Urothelium cell line (cell line): ENCODE measurements at regions not wholly inside any gene's neighbourhood (a gene's known extent, or its start where the extent isn't known, plus 50 kb on each side); places are given as distances from the start of the nearest gene placed in this dataset.

Experiments used
- DNase-seq: peaks from one replicate; pipeline ENCODE4 v3.0.0; 2011; ENCODE audit warnings: low spot score, mixed read lengths
- FAIRE-seq: peaks from 2 replicates; lab custom pipeline; 2011; peaks lifted over from hg19 to GRCh38; lab: Jason Lieb, UNC

GRCh38 chr16:51085271-51085670, 65.8 kb downstream of the SALL1 start:
- DNase-seq (no peak), FAIRE-seq (no peak)

GRCh38 chr16:51084074-51084928, 66.8 kb downstream of the SALL1 start:
- DNase-seq = no peak

GRCh38 chr16:51072591-51072990, 78.5 kb downstream of the SALL1 start:
- FAIRE-seq (no peak), DNase-seq (no peak)

More at GRCh38 chr16:51084074-51084928, 66.8 kb downstream of the SALL1 start:
- no peak for FAIRE-seq

DNA sequence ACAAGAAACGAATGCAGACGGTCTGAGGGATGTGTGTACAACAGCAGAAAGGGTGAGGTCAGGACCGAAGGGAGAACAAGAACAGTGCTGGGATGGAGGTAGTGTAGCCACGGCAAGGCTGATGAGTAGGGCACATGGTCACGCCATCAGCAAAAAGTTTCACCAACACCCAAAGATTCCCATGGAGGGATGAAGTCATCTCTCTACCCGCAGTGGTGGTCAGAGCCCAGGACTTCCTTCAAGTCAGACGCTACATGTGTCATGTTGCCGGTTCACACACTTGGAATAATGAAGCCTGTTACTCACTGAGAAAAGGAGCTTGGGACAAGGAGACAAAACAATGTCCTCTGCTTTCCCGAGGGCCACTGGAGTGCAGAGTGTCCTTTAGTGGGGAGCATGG, 79.7 kb downstream of the SALL1 start:
- no peak for FAIRE-seq

DNA sequence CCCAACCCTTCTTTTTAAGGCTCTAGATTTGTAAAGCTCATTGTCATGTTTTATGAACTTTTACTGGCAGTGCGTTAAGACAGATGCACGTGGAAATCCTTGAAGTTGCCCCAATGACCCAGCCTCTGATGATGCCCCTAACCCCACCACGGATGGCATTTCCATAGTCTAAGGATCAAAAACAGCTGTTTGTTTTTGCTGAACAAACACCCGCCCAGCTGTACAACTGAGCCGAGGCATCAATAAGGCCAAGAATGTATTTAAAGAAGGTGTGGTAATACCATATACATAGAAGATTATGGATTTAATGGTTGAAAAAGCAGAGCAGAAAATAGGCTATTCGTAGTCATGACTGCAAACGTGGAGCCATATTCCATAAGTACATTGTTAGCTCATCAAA, 83.7 kb downstream of the SALL1 start:
- FAIRE-seq (no peak), DNase-seq (no peak)

More for the DNA sequence above, 79.7 kb downstream of the SALL1 start:
- DNase-seq = no peak

GRCh38 chr16:51062039-51062438, 89.0 kb downstream of the SALL1 start:
- FAIRE-seq (no peak), DNase-seq (no peak)

DNA sequence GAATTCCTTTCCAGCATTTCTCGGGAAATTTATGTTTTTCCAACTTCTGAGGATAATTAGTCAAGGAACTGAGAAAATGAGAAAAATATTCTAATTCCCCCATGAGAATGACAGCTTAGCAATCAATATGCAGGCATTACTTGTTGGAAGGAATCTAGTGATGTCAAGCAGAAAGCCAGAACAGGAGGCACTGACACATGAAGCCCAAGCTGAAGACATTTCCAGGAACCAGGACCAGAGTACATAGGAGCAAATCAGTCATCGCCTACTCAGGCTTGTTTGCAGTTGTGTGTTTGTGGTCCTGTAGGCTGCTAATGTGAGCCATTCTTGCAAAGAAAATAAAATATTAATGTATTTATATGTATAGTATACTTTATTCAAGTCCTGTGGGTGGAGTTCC, 89.7 kb downstream of the SALL1 start:
- DNase-seq (no peak), FAIRE-seq (no peak)

DNA sequence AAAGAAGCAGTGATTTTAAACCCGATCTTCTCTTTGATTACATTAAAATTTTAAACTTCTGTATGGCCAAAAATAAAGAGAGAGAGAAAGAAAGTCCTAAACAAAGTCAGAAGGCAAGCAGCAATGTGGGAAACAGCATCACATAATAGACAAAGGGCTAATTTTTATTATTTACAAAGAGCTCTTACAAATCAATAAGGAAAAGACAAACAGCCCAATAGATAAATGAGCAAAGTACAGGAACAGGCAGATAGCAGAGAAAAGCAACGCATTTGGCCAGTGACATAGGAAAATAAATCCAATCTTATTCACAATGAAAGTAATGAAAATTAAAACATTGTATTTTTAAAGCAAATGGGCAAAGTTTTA, 93.1 kb downstream of the SALL1 start:
- no peak for DNase-seq
- no peak for FAIRE-seq

DNA sequence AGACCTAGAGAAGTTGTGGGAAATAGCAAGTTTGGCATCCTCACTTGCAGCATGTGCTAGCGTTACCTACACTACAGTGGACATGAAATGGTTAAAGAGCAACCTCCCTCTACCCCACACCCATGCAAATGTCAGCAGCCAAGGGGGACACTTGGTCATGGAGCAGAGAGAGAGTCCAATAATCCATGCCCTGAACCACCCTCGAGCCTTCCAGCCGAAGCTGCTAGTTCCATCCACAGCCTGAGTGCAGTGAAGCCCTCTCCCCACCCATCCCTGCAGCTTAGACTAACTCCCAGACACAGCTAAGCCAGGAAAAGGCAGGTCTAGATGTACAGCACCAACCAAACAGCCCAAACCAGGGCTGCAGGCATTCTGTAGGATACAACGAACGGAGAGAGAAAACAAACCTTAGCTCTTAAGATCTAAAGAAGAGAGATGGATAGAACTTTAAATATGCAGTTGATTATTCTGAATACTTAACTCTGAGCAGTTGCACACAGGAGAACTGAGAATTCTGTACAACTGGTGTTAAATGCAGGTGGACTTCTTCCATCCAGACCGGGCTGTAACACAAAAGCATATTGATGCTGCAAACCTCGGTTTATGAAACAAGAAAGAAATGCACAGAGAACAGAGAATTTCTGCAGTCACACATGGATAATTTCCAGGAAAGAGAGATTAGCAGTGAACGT, 93.8 kb downstream of the SALL1 start:
- FAIRE-seq = no peak
- DNase-seq = no peak

- FAIRE-seq = no peak
- no peak for DNase-seq
Measured at GRCh38 chr16:51056331-51056730, 94.7 kb downstream of the SALL1 start.

GRCh38 chr16:51055434-51055833, 95.6 kb downstream of the SALL1 start:
- no peak for DNase-seq
- FAIRE-seq = no peak

DNA sequence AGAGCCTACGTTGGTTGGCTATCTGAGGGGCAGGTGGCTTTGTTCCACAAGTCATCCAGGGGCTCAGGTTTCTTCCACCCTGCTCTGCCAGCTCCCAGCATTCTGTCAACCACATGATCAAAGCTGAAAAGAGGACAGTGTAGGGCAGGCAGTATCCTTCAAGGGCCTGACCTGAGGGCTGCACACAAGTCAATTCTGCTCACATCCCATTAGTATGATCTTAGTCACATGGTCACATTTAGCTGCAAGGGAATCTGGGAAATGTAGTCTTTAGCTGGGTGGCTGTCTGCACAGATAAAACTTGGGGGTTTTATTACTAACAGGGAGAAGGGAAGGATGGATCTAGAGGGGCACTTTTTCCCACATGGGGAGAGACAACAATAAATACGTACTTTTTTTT, 97.3 kb downstream of the SALL1 start:
- FAIRE-seq = no peak

GRCh38 chr16:51051671-51052070, 99.4 kb downstream of the SALL1 start:
- no peak for DNase-seq
- FAIRE-seq = no peak

More for the DNA sequence above, 97.3 kb downstream of the SALL1 start:
- no peak for DNase-seq

DNA sequence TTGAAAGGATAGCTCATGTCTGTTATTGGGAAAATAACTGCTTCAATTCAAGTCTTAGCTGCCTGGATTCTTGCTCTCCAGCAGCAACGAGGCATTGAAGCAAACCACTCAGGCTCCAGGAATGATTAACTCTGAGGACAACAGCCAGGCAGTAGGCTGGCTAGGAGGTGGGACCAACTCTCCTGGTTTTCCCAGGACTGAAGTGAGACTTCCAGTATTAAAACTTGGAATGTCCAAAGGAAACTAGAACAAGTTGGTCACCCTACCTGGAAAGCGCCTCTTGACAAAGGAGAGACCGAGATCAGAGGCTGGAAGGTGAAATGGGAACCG, 100.7 kb downstream of the SALL1 start:
- no peak for DNase-seq
- no peak for FAIRE-seq

- DNase-seq (no peak), FAIRE-seq (no peak)
Measured at GRCh38 chr16:51049678-51050376, 101.2 kb downstream of the SALL1 start.

- no peak for DNase-seq
- FAIRE-seq = no peak
Measured at GRCh38 chr16:51049276-51049675, 101.8 kb downstream of the SALL1 start.

GRCh38 chr16:51048544-51048943, 102.5 kb downstream of the SALL1 start:
- no peak for FAIRE-seq
- DNase-seq = peak; percentile 23

GRCh38 chr16:51045794-51046193, 105.3 kb downstream of the SALL1 start:
- FAIRE-seq (no peak), DNase-seq (no peak)

- DNase-seq = no peak
- FAIRE-seq = no peak
Measured at GRCh38 chr16:51045186-51045585, 105.9 kb downstream of the SALL1 start.

GRCh38 chr16:51041546-51041945, 109.5 kb downstream of the SALL1 start:
- FAIRE-seq (no peak), DNase-seq (no peak)

GRCh38 chr16:51040637-51041036, 110.4 kb downstream of the SALL1 start:
- DNase-seq (no peak), FAIRE-seq (no peak)
